ENCODE measurements at regions not wholly inside any gene's neighbourhood (a gene's known extent, or its start where the extent isn't known, plus 50 kb on each side); places are given as distances from the start of the nearest gene placed in this dataset.

- FAIRE-seq = no peak
These were observed 100.1 kb upstream of the MAP4K4 start for GRCh38 chr2:101597347-101597944.

GRCh38 chr2:101596333-101596732 lies 101.2 kb upstream of the MAP4K4 start:
- Histone ChIP-seq H2AFZ (ENCODE audit: control insufficient read depth, low read length) (no peak overlapping the region), H3K9me3 (ENCODE audit: control insufficient read depth, low read depth, low read length) (no peaks in the 10 kb centered on the region), H3K79me2 (ENCODE audit: control insufficient read depth, insufficient read depth, low read length) (no peaks in the 10 kb centered on the region), H3K36me3 (ENCODE audit: control insufficient read depth in 2 of 2, extremely low read depth in 1 of 2, insufficient read depth in 2 of 2, low read length in 2 of 2) (no peaks in the 10 kb centered on the region), H4K20me1 (ENCODE audit: control insufficient read depth, extremely low read depth, insufficient read depth, low read length) (no peaks in the 10 kb centered on the region), H3K9me1 (ENCODE audit: control insufficient read depth, extremely low read depth, insufficient read depth, low read length) (no peaks in the 10 kb centered on the region), H3K27me3 (ENCODE audit: control insufficient read depth, extremely low read depth, insufficient read depth, low read length) (no peaks in the 10 kb centered on the region), H3K4me1 (ENCODE audit: control insufficient read depth, extremely low read depth, insufficient read depth, low read length) (no peaks in the 10 kb centered on the region), H3K4me3 (ENCODE audit: control insufficient read depth in 2 of 3, extremely low read depth in 1 of 3, insufficient read depth in 2 of 3, low read depth in 1 of 3, low read length in 3 of 3) (no peak overlapping the region), H3K27ac (ENCODE audit: control insufficient read depth, insufficient read depth, low read length) (no peak overlapping the region), H3K4me2 (ENCODE audit: control insufficient read depth, extremely low read depth, insufficient read depth, low read depth, low read length) (no peak overlapping the region), H3K9ac (ENCODE audit: control insufficient read depth, extremely low read depth, insufficient read depth, low read length) (no peak overlapping the region)
- FAIRE-seq (no peak), DNase-seq (ENCODE audit: low read depth, low spot score) (no peak)
- dilution Hi-C loops (cut with MboI; ENCODE audit: extremely low pct_ligation_motif_present, low sequenced_read_pairs) = no loop called here
- no peak for TF ChIP-seq CTCF (optimal IDR thresholded peaks at IDR 0.05 in 1 of 3, IDR thresholded peaks at IDR 0.05 in 1 of 3, conservative IDR thresholded peaks at IDR 0.05 in 1 of 3; ENCODE audit: extremely low read depth in 1 of 3, insufficient read depth in 2 of 3, low read length in 3 of 3)
- TF ChIP-seq EZH2 (IDR thresholded peaks at IDR 0.05; ENCODE audit: low read length) = no peak

More at GRCh38 chr2:101597347-101597944, 100.1 kb upstream of the MAP4K4 start:
- Histone ChIP-seq H2AFZ (ENCODE audit: control insufficient read depth, low read length) (no peak overlapping the region), H3K4me3 (ENCODE audit: control insufficient read depth in 2 of 3, extremely low read depth in 1 of 3, insufficient read depth in 2 of 3, low read depth in 1 of 3, low read length in 3 of 3) (no peak overlapping the region), H3K27me3 (ENCODE audit: control insufficient read depth, extremely low read depth, insufficient read depth, low read length) (no peaks in the 10 kb centered on the region), H3K79me2 (ENCODE audit: control insufficient read depth, insufficient read depth, low read length) (no peaks in the 10 kb centered on the region), H3K4me2 (ENCODE audit: control insufficient read depth, extremely low read depth, insufficient read depth, low read depth, low read length) (no peak overlapping the region), H3K36me3 (ENCODE audit: control insufficient read depth in 2 of 2, extremely low read depth in 1 of 2, insufficient read depth in 2 of 2, low read length in 2 of 2) (no peaks in the 10 kb centered on the region), H4K20me1 (ENCODE audit: control insufficient read depth, extremely low read depth, insufficient read depth, low read length) (no peaks in the 10 kb centered on the region), H3K27ac (ENCODE audit: control insufficient read depth, insufficient read depth, low read length) (no peak overlapping the region), H3K9me3 (ENCODE audit: control insufficient read depth, low read depth, low read length) (no peaks in the 10 kb centered on the region), H3K9ac (ENCODE audit: control insufficient read depth, extremely low read depth, insufficient read depth, low read length) (no peak overlapping the region), H3K9me1 (ENCODE audit: control insufficient read depth, extremely low read depth, insufficient read depth, low read length) (no peaks in the 10 kb centered on the region), H3K4me1 (ENCODE audit: control insufficient read depth, extremely low read depth, insufficient read depth, low read length) (no peaks in the 10 kb centered on the region)
- no peak for DNase-seq (ENCODE audit: low read depth, low spot score)
- dilution Hi-C loops (cut with MboI; ENCODE audit: extremely low pct_ligation_motif_present, low sequenced_read_pairs) = no loop called here
- TF ChIP-seq CTCF (optimal IDR thresholded peaks at IDR 0.05 in 1 of 3, IDR thresholded peaks at IDR 0.05 in 1 of 3, conservative IDR thresholded peaks at IDR 0.05 in 1 of 3; ENCODE audit: extremely low read depth in 1 of 3, insufficient read depth in 2 of 3, low read length in 3 of 3) = no peak
- TF ChIP-seq EZH2 (IDR thresholded peaks at IDR 0.05; ENCODE audit: low read length) = no peak

Data from keratinocyte (primary cell).